ENCODE measurements at regions not wholly inside any gene's neighbourhood (a gene's known extent, or its start where the extent isn't known, plus 50 kb on each side); places are given as distances from the start of the nearest gene placed in this dataset.

DNA sequence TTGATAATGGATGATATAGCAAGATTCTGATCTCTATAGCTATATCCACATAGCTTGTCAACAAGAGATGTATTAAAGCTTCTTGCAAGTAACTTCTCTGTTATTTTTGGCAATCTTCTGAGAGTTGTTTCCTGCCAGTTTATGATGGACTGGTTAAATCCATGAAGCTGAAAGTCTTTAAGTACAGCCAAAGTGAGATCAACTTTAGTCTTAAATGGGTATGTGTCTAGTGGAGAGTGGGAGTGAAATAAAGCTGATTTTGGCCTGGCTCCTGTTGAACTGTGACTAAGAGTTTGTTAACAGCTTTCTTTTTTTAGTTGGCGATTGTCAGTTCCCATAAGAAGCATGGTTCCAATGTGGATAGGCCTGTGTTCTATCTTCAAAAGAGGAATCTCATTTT, 350.9 kb upstream of the PCSK5 start:
- TF ChIP-seq EP300 (conservative IDR thresholded peaks at IDR 0.05; ENCODE audit: poor library complexity, severe bottlenecking) (no peak), SMC3 (conservative IDR thresholded peaks at IDR 0.05; ENCODE audit: poor library complexity) (no peak)
- TF ChIP-seq, protein P1, sequence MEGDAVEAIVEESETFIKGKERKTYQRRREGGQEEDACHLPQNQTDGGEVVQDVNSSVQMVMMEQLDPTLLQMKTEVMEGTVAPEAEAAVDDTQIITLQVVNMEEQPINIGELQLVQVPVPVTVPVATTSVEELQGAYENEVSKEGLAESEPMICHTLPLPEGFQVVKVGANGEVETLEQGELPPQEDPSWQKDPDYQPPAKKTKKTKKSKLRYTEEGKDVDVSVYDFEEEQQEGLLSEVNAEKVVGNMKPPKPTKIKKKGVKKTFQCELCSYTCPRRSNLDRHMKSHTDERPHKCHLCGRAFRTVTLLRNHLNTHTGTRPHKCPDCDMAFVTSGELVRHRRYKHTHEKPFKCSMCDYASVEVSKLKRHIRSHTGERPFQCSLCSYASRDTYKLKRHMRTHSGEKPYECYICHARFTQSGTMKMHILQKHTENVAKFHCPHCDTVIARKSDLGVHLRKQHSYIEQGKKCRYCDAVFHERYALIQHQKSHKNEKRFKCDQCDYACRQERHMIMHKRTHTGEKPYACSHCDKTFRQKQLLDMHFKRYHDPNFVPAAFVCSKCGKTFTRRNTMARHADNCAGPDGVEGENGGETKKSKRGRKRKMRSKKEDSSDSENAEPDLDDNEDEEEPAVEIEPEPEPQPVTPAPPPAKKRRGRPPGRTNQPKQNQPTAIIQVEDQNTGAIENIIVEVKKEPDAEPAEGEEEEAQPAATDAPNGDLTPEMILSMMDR (IDR thresholded peaks at IDR 0.05; ENCODE audit: poor library complexity, severe bottlenecking), result no peak
